Left ventricle myocardium superior (tissue), 1 donor: ENCODE measurements at regions not wholly inside any gene's neighbourhood (a gene's known extent, or its start where the extent isn't known, plus 50 kb on each side); places are given as distances from the start of the nearest gene placed in this dataset. TPM values are rescaled to one million over a fixed set of nuclear protein-coding genes. Genes with fewer than 3 reads are reported as not detected.
"Not testable (repeated sequence)": the region's sequence is repeated elsewhere in the genome, so short reads cannot be mapped to it uniquely, and the experiment has no call there.

Experiments used
- ATAC-seq: fragments of 200-7000 bp; cut with Tn5 transposase; one replicate; pipeline ENCODE4 v1.9.1; 2020; ENCODE audit warnings: mild to moderate bottlenecking, moderate library complexity
- DNase-seq: peaks from one replicate; pipeline ENCODE4 v3.0.0-alpha.2; 2020
- intact Hi-C: fragments of 100-400 bp; cut with micrococcal nuclease; formaldehyde crosslinking; loops from one replicate; pipeline ENCODE4 v1.11.0; 2022
- microRNA-seq: library from miRNA; unstranded; fragments of <30 nt; microRNA quantifications from one replicate; pipeline ENCODE4 v1.2.0, GENCODE V29; 2020; ENCODE audit warnings: borderline number of aligned reads
- donor health status: DM: no; HTN: yes; CAD: no; lungs with severe emphysema.

DNA sequence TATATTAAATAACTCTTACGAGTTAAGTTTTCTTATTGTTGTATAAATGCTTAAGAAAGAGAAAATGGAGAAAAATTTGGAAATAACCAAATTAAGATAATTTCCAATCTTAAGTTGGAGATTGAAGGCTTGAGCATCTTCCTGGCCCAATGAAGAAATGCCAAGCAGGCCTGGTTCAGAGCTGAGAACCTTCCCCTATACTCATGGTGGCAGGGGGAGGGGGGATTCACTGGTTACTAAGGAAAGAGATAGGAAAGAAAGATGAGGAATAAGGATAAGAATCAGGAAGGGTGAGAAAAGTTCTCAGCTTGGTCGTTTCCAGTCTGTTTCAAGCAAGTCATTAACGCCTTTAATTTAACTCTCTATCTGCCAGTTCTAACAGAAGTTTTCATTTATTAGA lies 166.2 kb downstream of the AVL9 start:
- ATAC-seq (no peak), DNase-seq (no peak)
- intact Hi-C loops = no loop called here

DNA sequence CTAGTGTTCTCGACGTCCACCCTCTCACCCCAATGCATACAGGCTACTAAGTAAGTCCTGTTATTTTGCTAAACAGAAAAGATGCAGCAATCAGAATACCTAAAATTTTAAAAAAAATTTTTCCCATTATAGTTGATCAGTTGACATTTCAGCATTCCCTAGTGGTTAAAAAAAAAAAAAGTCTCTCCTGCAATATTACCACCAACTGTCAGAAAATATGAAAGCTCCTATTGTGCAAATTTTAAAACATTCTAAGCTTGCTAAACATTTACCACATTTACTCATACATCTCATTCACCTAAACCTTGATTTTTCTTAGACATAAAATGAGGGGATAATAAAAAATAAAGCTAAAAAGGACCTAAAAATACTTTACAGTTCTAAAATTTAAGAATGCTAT lies 165.6 kb downstream of the AVL9 start:
- ATAC-seq = no peak
- intact Hi-C loops = no loop called here

DNA sequence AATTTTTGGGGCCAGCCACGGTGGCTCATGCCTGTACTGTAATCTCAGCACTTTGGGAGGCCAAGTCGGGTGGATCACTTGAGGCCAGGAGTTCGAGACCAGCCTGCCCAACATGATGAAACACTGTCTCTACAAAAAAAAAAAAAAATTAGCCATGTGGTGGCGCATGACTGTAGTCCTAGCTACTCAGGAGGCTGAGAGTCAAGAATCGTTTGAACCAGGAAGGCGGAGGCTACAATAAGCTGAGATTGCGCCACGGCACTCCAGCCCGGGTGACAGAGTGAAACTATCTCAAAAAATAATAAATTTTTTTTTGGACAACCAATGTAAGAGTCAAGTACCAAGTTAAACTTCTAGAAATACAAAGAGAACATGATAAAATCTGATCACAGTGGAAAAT lies 164.6 kb downstream of the AVL9 start:
- intact Hi-C loops = no loop called here
- no peak for DNase-seq
- no peak for ATAC-seq

More for the DNA sequence above, 165.6 kb downstream of the AVL9 start:
- DNase-seq = no peak

GRCh38 chr7:32658467-32658869 lies 163.2 kb downstream of the AVL9 start:
- DNase-seq (no peak), ATAC-seq (no peak)
- intact Hi-C loops = no loop called here

DNA sequence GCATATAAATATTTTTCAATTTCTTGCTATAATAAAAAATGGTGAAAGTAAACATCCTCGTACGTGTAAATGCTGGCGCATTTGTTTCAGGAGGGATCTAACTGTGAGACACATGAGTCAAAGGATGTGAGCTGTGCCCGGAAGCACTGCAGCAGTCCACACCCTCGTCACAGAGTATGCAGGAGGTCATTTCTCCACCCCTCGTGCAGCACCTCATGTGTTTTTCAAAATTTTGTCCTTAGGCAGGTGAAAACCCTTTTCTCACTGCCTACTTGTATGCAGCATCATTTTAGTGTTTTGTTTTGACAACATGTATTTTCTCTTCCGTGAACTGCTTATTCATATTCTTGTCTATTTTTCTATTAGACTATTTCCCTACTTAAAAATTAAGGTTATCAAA lies 162.7 kb downstream of the AVL9 start:
- intact Hi-C loops = no loop called here
- no peak for DNase-seq
- ATAC-seq = no peak

DNA sequence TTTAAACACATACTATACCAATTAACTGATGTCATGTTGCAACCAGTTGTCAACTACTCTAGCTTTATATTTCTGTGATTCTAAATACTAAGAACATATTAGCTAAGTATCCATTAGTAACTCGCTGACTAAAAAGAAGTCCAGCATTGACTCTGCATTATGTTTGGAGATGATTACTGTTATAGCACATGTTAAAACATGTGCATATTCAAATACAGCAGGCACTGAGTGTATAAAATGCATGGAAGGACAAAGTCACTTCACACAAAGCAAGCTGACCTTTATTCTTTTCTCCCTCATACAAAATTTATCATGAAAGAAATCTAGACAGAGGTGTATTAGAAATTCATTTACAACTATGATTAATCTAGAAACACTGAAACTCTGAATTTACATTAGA lies 159.3 kb downstream of the AVL9 start:
- intact Hi-C loops, ATAC-seq, DNase-seq: not testable (repeated sequence)

DNA sequence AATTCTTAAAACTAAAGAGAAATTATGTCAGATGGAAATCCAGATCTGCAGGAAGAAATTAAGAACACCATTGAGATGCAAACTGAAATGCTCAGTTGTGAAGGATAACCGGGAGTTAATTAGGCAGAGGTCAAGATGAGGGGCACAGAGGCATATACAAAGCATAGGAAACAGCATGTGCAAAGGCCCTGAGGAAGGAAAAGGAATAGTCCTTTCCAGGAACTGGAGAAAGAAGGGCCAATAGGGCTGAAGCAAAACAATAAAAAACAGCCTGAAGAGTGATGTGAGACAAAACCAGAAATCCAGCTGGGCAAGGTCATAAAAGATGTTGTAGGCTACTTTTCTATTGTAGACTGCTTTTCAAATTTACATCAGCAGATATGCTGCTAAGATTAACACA lies 155.1 kb downstream of the AVL9 start:
- intact Hi-C loops, ATAC-seq, DNase-seq: not testable (repeated sequence)

DNA sequence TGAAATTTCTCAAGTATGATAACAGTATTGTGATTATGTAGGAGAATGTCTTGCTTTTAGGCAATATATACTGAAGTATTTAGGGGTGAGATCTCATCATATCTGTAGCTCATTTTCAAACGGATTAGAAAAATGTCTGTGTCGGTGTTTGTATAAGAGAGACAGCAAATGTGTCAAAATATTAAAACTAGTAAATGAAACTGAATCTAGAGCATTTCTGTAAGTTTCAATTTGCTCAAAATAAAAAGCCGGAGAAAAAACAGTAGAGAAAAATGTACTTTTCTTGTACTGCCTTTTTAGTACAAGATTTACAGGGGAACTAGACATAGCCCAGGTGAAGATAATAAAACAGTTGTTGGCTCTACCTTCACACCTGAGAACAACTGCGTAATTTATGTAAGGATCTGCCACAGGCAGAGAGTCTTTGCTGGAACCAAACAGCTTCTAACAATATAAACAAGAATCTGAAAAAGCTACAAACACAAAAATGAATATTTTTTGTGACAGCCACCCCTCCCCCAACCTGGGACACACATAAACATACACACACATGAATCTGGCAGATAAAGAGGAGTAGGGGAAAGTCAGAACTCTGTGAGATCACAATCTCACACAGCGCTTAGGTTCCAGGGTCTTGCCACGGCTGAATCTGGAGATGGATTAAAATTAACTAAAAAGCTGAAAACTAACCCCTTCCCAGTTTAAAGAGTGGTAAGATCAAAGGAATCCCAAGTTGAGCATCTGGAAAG lies 153.3 kb downstream of the AVL9 start:
- intact Hi-C loops = no loop called here
- ATAC-seq = no peak
- DNase-seq = no peak

GRCh38 chr7:32645255-32645654 lies 150.0 kb downstream of the AVL9 start:
- ATAC-seq, DNase-seq, intact Hi-C loops: not testable (repeated sequence)

GRCh38 chr7:32643194-32643593 lies 147.9 kb downstream of the AVL9 start:
- DNase-seq = no peak
- intact Hi-C loops = no loop called here
- no peak for ATAC-seq

- DNase-seq (no peak), ATAC-seq (no peak)
- intact Hi-C loops = no loop called here
These were observed 143.8 kb downstream of the AVL9 start for GRCh38 chr7:32639122-32639521.

- ATAC-seq, DNase-seq, intact Hi-C loops: not testable (repeated sequence)
These were observed 143.3 kb downstream of the AVL9 start for GRCh38 chr7:32638479-32639121.

Small RNA genes lying in the stretch of these regions (microRNA-seq; reads per million reads assigned to microRNA genes)
- not detected for gene MIR550A2
- not detected for gene MIR550B2
